SK-N-SH (cell line): ENCODE measurements at regions not wholly inside any gene's neighbourhood (a gene's known extent, or its start where the extent isn't known, plus 50 kb on each side); places are given as distances from the start of the nearest gene placed in this dataset.

Experiments used
- EZH2phosphoT487 ChIP-seq: fragments of 200-600 bp; sonication (generic); IDR thresholded peaks from 2 replicates; pipeline ENCODE4 v1.6.1; 2017; ENCODE audit warnings: low read depth, mixed run types, mild to moderate bottlenecking, antibody characterized with exemption, moderate library complexity, borderline replicate concordance
- POLR2AphosphoS5 ChIP-seq: IDR thresholded peaks from 2 replicates; pipeline ENCODE4 v1.6.1; 2012; ENCODE audit warnings: low read depth, low read length
- YY1 ChIP-seq: IDR thresholded peaks from 2 replicates; pipeline ENCODE4 v1.4.0; 2012; ENCODE audit warnings: low read depth, mild to moderate bottlenecking
- TF ChIP-seq, protein P1 (sequence below): IDR thresholded peaks from 2 replicates; pipeline ENCODE4 v1.4.0; 2012; ENCODE audit warnings: low read depth, borderline replicate concordance
- TF ChIP-seq, protein P2 (sequence below): fragments of 200-600 bp; sonication (generic); IDR thresholded peaks from 2 replicates; pipeline ENCODE4 v1.6.1; 2017; ENCODE audit warnings: antibody characterized with exemption, mild to moderate bottlenecking, moderate library complexity

DNA sequence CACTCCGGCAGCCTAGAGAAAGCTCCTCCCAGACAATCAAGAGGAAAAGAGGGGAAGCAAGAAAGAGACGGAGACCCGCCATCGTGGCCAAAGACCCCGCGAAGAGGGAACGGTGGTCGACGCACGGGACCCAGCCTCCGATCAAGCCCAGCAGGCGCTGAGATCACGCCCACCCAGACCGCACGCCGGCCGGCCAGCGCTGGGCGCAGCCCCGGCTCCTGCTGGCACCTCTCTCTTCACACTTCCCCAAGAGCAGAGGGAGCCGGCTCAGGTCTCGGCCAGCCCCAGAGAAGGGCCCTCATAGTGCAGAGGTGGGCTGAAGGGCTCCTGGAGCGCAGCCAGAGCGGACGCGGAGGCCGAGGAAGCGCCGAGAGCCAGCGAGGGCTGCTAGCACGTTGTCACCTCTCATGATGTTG is 918.4 kb upstream of the ADAMTS5 start:
- no peak for TF ChIP-seq POLR2AphosphoS5
- TF ChIP-seq EZH2phosphoT487, result no peak
- TF ChIP-seq, protein P1, sequence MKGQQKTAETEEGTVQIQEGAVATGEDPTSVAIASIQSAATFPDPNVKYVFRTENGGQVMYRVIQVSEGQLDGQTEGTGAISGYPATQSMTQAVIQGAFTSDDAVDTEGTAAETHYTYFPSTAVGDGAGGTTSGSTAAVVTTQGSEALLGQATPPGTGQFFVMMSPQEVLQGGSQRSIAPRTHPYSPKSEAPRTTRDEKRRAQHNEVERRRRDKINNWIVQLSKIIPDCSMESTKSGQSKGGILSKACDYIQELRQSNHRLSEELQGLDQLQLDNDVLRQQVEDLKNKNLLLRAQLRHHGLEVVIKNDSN, result no peak
- TF ChIP-seq, protein P2, sequence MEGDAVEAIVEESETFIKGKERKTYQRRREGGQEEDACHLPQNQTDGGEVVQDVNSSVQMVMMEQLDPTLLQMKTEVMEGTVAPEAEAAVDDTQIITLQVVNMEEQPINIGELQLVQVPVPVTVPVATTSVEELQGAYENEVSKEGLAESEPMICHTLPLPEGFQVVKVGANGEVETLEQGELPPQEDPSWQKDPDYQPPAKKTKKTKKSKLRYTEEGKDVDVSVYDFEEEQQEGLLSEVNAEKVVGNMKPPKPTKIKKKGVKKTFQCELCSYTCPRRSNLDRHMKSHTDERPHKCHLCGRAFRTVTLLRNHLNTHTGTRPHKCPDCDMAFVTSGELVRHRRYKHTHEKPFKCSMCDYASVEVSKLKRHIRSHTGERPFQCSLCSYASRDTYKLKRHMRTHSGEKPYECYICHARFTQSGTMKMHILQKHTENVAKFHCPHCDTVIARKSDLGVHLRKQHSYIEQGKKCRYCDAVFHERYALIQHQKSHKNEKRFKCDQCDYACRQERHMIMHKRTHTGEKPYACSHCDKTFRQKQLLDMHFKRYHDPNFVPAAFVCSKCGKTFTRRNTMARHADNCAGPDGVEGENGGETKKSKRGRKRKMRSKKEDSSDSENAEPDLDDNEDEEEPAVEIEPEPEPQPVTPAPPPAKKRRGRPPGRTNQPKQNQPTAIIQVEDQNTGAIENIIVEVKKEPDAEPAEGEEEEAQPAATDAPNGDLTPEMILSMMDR, result no peak
- no peak for TF ChIP-seq YY1
